Erythroblast (primary cell): ENCODE measurements at regions not wholly inside any gene's neighbourhood (a gene's known extent, or its start where the extent isn't known, plus 50 kb on each side); places are given as distances from the start of the nearest gene placed in this dataset.

ENCODE experiments used
- GATA1 ChIP-seq: IDR thresholded peaks from 2 replicates; pipeline ENCODE4 v1.6.1; 2011; ENCODE audit warnings: low read depth, mild to moderate bottlenecking, control low read depth, low read length, moderate library complexity
- POLR2A ChIP-seq: IDR thresholded peaks from 2 replicates; pipeline ENCODE4 v1.6.1; 2011; ENCODE audit warnings: mild to moderate bottlenecking, low read length

GRCh38 chr19:31099515-31100205 is 249.6 kb downstream of the TSHZ3 start:
- TF ChIP-seq POLR2A (no peak), GATA1 (no peak)
